Testis (tissue), 2 donors: ENCODE measurements at regions not wholly inside any gene's neighbourhood (a gene's known extent, or its start where the extent isn't known, plus 50 kb on each side); places are given as distances from the start of the nearest gene placed in this dataset.

Experiments
- POLR2A ChIP-seq: fragments of 450-650 bp; IDR thresholded peaks from one replicate; pipeline ENCODE4 v1.6.1; 2017; ENCODE audit warnings: antibody characterized with exemption, mild to moderate bottlenecking, moderate library complexity
- TF ChIP-seq, protein P1 (sequence below), 3 experiments: fragments of 450-650 bp in 2 of 3; fragments of 200-600 bp in 1 of 3; sonication (generic) in 1 of 3; IDR thresholded peaks; one replicate each; pipeline ENCODE4 v1.5.1; 2016 to 2019; ENCODE audit warnings: antibody characterized with exemption in 3 of 3, mild to moderate bottlenecking in 2 of 3, moderate library complexity in 1 of 3

- TF ChIP-seq POLR2A: no peak
- TF ChIP-seq, protein P1, sequence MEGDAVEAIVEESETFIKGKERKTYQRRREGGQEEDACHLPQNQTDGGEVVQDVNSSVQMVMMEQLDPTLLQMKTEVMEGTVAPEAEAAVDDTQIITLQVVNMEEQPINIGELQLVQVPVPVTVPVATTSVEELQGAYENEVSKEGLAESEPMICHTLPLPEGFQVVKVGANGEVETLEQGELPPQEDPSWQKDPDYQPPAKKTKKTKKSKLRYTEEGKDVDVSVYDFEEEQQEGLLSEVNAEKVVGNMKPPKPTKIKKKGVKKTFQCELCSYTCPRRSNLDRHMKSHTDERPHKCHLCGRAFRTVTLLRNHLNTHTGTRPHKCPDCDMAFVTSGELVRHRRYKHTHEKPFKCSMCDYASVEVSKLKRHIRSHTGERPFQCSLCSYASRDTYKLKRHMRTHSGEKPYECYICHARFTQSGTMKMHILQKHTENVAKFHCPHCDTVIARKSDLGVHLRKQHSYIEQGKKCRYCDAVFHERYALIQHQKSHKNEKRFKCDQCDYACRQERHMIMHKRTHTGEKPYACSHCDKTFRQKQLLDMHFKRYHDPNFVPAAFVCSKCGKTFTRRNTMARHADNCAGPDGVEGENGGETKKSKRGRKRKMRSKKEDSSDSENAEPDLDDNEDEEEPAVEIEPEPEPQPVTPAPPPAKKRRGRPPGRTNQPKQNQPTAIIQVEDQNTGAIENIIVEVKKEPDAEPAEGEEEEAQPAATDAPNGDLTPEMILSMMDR (IDR thresholded peaks at IDR 0.05): no peak
Measured at GRCh38 chr1:177770096-177770495, 199.8 kb downstream of the SEC16B start.
